Mesothelial cell of epicardium (in vitro differentiated cells): ENCODE measurements at regions not wholly inside any gene's neighbourhood (a gene's known extent, or its start where the extent isn't known, plus 50 kb on each side); places are given as distances from the start of the nearest gene placed in this dataset.
"Not testable (repeated sequence)": the region's sequence is repeated elsewhere in the genome, so short reads cannot be mapped to it uniquely, and the experiment has no call there.

ENCODE experiments used
- DNase-seq, 2 experiments: peaks; one replicate each; pipeline ENCODE4 v3.0.0; 2021; ENCODE audit warnings: low spot score in 2 of 2; ENCODE audit not compliant: unreplicated experiment in 2 of 2
- H3K27ac Mint-ChIP-seq: 2 replicates; pipeline ENCODE4 v1.8.0; 2021; ENCODE audit warnings: mixed read lengths
- H3K27me3 Mint-ChIP-seq: 2 replicates; pipeline ENCODE4 v1.8.0; 2021; ENCODE audit warnings: low read depth, mixed read lengths
- H3K36me3 Mint-ChIP-seq: 2 replicates; pipeline ENCODE4 v1.8.0; 2021; ENCODE audit warnings: mixed read lengths
- H3K4me1 Mint-ChIP-seq: 2 replicates; pipeline ENCODE4 v1.8.0; 2021; ENCODE audit warnings: mixed read lengths
- H3K4me3 Mint-ChIP-seq: 2 replicates; pipeline ENCODE4 v1.8.0; 2021; ENCODE audit warnings: mild to moderate bottlenecking, moderate library complexity, mixed read lengths
- H3K9me3 Mint-ChIP-seq: 2 replicates; pipeline ENCODE4 v1.8.0; 2021; ENCODE audit warnings: mixed read lengths
- TF ChIP-seq, protein P1 (sequence below): fragments of 200-600 bp; sonication (generic); IDR thresholded peaks from one replicate; pipeline ENCODE4 v1.5.0; 2021; ENCODE audit warnings: antibody characterized with exemption; ENCODE audit not compliant: unreplicated experiment

DNA sequence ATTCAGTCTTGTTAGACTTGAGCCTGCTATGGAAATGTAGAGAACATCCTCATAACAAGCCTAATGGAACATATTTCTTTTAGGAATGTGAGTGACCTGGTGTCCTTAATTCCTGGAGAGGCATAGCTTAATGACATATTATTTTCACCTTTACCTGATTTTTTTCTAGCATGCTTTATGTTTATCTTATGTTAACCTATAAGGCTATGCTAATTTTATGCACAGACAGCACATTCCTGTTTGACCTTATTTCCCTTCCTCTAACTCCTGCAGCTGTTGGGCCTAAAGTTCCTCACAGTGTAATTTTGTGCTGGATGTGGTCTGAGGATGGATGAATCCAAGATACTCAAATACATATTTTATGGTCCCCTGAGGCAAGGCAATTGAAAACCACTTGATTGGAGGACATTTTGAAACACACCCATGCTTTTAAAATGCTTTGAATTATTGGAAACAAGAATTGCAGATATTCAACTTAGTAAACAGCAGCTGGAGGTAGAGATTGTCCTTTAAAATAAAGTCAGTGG is 111.5 kb downstream of the LARP7 start:
- peaks cover 16% of the 10 kb centered on the region for H3K4me1 Mint-ChIP-seq
- no peaks in the 10 kb centered on the region for H3K9me3 Mint-ChIP-seq
- no peak for DNase-seq
- TF ChIP-seq, protein P1, sequence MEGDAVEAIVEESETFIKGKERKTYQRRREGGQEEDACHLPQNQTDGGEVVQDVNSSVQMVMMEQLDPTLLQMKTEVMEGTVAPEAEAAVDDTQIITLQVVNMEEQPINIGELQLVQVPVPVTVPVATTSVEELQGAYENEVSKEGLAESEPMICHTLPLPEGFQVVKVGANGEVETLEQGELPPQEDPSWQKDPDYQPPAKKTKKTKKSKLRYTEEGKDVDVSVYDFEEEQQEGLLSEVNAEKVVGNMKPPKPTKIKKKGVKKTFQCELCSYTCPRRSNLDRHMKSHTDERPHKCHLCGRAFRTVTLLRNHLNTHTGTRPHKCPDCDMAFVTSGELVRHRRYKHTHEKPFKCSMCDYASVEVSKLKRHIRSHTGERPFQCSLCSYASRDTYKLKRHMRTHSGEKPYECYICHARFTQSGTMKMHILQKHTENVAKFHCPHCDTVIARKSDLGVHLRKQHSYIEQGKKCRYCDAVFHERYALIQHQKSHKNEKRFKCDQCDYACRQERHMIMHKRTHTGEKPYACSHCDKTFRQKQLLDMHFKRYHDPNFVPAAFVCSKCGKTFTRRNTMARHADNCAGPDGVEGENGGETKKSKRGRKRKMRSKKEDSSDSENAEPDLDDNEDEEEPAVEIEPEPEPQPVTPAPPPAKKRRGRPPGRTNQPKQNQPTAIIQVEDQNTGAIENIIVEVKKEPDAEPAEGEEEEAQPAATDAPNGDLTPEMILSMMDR: no peak
- no peak overlapping the region for H3K4me3 Mint-ChIP-seq
- no peak overlapping the region for H3K27ac Mint-ChIP-seq
- H3K27me3 Mint-ChIP-seq: no peaks in the 10 kb centered on the region
- no peaks in the 10 kb centered on the region for H3K36me3 Mint-ChIP-seq

DNA sequence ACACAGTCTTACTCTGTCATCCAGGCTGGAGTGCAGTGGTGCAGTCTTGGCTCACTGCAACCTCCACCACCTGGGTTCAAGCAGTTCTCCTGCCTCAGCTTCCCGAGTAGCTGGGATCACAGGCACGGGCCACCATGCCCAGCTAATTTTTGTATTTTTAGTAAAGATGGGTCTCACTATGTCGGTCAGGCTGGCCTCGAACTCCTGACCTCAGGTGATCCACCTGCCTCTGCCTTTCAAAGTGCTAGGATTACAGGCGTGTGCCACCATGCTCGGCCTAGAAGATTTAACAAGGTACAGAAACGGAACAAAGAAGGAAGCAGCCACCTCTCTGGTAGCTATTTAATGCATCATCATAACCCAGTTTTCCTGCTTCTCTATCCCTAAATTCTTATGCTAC is 113.8 kb downstream of the LARP7 start:
- H3K4me3 Mint-ChIP-seq, H3K27me3 Mint-ChIP-seq, H3K27ac Mint-ChIP-seq, H3K36me3 Mint-ChIP-seq, DNase-seq, H3K9me3 Mint-ChIP-seq: not testable (repeated sequence)
- H3K4me1 Mint-ChIP-seq: peaks cover 25% of the 10 kb centered on the region

DNA sequence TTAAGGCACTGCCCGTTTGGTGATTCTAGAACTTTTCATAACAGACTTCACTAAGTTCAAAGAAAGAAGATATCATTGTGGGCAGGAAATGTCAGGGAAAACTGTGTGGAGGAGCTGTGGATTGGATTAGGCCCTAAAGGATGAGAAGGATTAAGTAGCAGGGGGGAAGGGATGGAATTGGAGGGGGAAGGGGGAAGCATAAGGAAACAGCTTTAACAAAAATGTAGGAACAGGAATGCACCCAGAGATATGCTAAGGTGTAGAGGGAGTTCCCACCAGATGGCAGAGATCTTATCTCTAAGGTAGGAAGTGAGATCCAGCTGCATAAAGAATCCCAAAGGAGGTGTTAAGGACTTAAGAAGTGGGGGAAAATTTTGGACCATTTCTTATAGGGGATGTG is 114.5 kb downstream of the LARP7 start:
- H3K9me3 Mint-ChIP-seq: no peaks in the 10 kb centered on the region
- TF ChIP-seq, protein P1: no peak
- peak overlapping the region; percentile 30 for H3K27ac Mint-ChIP-seq
- no peaks in the 10 kb centered on the region for H3K27me3 Mint-ChIP-seq
- H3K36me3 Mint-ChIP-seq: no peaks in the 10 kb centered on the region
- H3K4me3 Mint-ChIP-seq: no peak overlapping the region
- peaks cover 25% of the 10 kb centered on the region for H3K4me1 Mint-ChIP-seq
- no peak for DNase-seq

DNA sequence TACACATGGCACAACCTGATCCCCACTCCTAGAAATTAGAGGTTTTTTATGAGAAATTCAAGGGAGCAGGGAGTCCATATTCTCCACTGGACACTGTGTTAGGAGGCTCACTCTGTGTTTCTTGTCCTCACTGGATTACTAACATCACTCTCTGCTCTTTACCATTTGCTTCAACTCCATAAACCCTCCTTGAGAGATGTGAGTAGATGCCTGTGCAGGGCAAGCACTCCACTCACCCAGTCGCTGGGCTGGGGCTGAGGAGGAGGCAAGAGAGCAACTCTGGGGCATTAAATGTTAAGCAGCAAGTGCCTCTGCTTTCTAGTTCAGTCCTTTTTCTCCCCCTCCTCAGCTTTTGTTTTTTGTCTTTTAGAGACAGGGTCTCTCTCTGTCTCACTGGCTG is 115.1 kb downstream of the LARP7 start:
- Mint-ChIP-seq H3K4me3 (no peak overlapping the region), H3K36me3 (no peaks in the 10 kb centered on the region), H3K27ac (no peak overlapping the region), H3K9me3 (no peaks in the 10 kb centered on the region), H3K4me1 (peaks cover 22% of the 10 kb centered on the region), H3K27me3 (no peaks in the 10 kb centered on the region)
- TF ChIP-seq, protein P1: no peak
- DNase-seq: no peak

DNA sequence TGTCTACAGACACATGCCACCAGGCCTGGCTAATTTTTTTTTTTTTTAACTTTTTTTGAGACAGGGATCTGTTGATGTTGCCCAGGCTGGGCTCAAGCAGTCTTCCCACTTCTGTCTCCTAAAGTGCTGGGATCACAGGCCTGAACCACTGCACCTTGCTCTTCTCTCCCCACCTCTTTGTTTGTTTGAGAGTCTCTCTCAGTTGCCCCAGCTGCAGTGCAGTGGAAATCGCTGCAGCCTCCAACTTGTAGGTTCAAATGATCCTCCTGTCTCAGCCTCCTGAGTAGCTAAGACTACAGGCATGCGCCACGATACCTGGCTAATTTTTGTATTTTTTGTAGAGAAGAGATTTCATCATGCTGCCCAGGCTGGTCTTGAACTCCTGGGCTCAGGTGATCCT is 115.6 kb downstream of the LARP7 start:
- H3K4me3 Mint-ChIP-seq: no peak overlapping the region
- H3K9me3 Mint-ChIP-seq: no peaks in the 10 kb centered on the region
- H3K36me3 Mint-ChIP-seq: no peaks in the 10 kb centered on the region
- H3K27me3 Mint-ChIP-seq: no peaks in the 10 kb centered on the region
- no peak for DNase-seq
- no peak overlapping the region for H3K27ac Mint-ChIP-seq
- peaks cover 18% of the 10 kb centered on the region for H3K4me1 Mint-ChIP-seq
- TF ChIP-seq, protein P1: no peak

DNA sequence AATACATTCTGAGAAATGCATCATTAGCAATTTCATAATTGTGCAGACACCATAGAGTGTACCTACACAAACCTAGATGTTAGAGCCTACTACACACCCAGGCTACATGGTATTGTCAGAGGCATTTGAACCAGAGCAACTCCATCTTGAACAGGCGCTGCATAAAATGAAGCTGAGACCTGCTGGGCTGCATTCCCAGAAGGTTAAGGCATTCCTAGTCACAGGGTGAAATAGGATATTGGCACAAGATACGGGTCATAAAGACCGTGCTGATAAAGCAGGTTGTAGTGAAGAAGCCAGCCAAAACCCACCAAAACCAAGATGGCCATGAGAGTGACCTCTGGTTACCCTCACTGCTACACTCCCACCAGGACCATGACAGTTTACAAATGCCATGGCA is 116.4 kb downstream of the LARP7 start:
- Mint-ChIP-seq H3K9me3 (no peaks in the 10 kb centered on the region), H3K27ac (no peak overlapping the region), H3K36me3 (no peaks in the 10 kb centered on the region), H3K4me1 (peaks cover 16% of the 10 kb centered on the region), H3K27me3 (no peaks in the 10 kb centered on the region), H3K4me3 (no peak overlapping the region)
- TF ChIP-seq, protein P1: no peak
- no peak for DNase-seq
